ENCODE measurements at regions not wholly inside any gene's neighbourhood (a gene's known extent, or its start where the extent isn't known, plus 50 kb on each side); places are given as distances from the start of the nearest gene placed in this dataset.

DNA sequence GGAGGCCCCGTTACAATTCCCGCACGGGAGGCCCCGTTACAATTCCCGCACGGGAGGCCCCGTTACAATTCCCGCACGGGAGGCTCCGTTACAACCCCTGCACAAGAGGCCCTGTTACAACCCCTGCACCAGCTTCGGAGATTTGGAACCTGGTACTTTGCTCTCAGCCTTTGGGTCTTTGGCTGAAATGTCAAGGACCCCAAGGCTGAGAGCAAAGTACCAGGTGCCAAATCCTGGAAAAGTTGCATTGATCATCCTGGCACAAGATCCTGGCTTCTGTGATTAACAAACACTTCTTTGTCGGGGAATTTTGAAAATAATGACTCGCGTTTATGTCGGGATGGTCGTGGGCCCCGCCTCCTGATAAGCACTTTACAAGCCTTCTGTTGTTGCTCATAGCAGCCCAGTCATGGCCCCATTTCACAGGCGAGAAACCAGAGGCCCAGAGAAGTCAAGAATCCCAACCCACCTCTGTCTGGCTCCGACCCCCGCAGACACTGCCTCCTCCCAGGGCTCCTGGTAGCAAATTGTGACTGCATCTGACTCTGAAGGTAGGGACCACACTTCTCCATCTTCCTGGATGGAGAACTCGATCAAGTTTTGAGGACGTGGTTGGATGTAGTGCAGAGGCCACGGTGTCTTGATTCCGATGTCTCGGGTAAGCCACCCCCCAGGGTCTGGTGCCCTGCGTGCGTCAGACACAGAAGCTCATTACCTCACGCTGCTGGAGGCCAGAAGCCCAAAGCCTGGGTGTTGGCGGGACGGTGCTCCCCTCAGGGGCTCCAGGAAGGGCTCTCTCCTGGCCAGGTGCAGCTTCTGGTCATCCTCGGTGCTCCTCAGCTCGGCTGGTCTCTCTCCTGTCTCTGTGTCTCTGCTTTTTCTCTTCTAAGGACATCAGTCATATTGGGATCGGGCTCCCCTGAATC, 60.3 kb downstream of the ADRA2C start:
- H3K36me3 ChIP-seq (ENCODE audit: low read length) = no peaks in the 10 kb centered on the region
- H3K9me3 ChIP-seq (ENCODE audit: insufficient read depth, low read length) = no peaks in the 10 kb centered on the region
- H3K9me2 ChIP-seq (replicated peaks; ENCODE audit: insufficient read depth, low read length) = no peaks in the 10 kb centered on the region
- H4K20me1 ChIP-seq (ENCODE audit: low read depth, low read length) = no peaks in the 10 kb centered on the region
- no peak overlapping the region for H2AFZ ChIP-seq (ENCODE audit: low read depth, low read length, severe bottlenecking)
- H3K27me3 ChIP-seq (ENCODE audit: low read length) = no peaks in the 10 kb centered on the region
- H3K79me2 ChIP-seq (ENCODE audit: insufficient read depth, low read length) = no peaks in the 10 kb centered on the region
- no peak overlapping the region for H3K4me2 ChIP-seq (ENCODE audit: low read depth, low read length, poor library complexity, severe bottlenecking)
- H3K9ac ChIP-seq (ENCODE audit: low read length) = no peak overlapping the region
- TF ChIP-seq, protein P1, sequence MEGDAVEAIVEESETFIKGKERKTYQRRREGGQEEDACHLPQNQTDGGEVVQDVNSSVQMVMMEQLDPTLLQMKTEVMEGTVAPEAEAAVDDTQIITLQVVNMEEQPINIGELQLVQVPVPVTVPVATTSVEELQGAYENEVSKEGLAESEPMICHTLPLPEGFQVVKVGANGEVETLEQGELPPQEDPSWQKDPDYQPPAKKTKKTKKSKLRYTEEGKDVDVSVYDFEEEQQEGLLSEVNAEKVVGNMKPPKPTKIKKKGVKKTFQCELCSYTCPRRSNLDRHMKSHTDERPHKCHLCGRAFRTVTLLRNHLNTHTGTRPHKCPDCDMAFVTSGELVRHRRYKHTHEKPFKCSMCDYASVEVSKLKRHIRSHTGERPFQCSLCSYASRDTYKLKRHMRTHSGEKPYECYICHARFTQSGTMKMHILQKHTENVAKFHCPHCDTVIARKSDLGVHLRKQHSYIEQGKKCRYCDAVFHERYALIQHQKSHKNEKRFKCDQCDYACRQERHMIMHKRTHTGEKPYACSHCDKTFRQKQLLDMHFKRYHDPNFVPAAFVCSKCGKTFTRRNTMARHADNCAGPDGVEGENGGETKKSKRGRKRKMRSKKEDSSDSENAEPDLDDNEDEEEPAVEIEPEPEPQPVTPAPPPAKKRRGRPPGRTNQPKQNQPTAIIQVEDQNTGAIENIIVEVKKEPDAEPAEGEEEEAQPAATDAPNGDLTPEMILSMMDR (IDR thresholded peaks at IDR 0.05; ENCODE audit: insufficient read depth, low read length, poor library complexity, severe bottlenecking) = no peak
- no peak for TF ChIP-seq EZH2phosphoT487 (conservative IDR thresholded peaks at IDR 0.05; ENCODE audit: low read length)
- H3K27ac ChIP-seq (ENCODE audit: low read depth, low read length) = no peak overlapping the region
- H3K4me3 ChIP-seq (ENCODE audit: insufficient read depth, low read length, poor library complexity, severe bottlenecking) = no peak overlapping the region
- H3F3A ChIP-seq (ENCODE audit: insufficient read depth) = no peaks in the 10 kb centered on the region

DNA sequence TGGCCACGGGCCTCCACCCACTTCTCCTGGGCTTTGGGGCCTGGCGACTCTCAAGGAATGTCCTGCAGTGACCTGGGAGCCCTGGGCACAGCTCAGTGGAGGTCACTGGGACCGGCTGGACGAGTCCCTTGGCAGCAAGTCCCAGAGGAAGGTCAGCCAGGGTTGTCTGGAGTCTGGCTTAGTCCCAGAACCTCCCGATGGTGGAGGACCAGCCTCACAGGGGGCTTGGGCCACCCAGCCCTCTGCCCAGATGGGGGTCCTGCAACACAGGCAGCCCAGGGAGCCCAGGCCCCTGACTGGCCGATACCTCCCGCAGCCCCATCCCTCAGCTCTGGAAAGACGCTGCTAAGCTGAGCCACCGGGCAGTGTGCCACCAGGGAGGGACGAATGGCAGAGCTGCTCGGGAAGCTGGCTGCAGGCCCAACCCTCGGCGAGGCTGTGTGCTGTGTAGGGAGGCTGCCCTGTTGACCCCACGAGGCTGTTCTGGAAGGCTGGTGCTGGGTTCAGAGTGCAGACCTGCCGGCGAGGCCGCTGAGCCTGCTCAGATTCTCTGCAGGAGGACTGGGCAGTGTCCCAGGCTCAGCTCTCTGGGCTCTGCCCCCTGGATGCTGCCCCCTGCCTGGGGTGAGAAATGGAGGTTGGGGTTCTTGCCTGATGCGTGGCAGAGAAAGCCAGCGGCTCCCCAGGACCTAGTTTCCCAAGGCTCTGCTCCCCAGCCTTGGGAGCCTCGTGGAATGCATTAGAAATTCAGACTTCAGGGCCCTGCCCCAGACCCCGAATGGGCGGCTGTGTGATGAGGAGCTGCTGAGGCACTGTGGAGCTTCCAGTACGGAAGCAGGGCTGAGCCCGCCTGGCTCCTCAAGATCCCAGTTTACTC, 61.7 kb downstream of the ADRA2C start:
- Histone ChIP-seq H3K4me3 (ENCODE audit: insufficient read depth, low read length, poor library complexity, severe bottlenecking) (no peak overlapping the region), H3F3A (ENCODE audit: insufficient read depth) (no peaks in the 10 kb centered on the region), H3K9me2 (replicated peaks; ENCODE audit: insufficient read depth, low read length) (no peaks in the 10 kb centered on the region), H4K20me1 (ENCODE audit: low read depth, low read length) (no peaks in the 10 kb centered on the region), H2AFZ (ENCODE audit: low read depth, low read length, severe bottlenecking) (no peak overlapping the region), H3K79me2 (ENCODE audit: insufficient read depth, low read length) (no peaks in the 10 kb centered on the region), H3K4me2 (ENCODE audit: low read depth, low read length, poor library complexity, severe bottlenecking) (no peak overlapping the region), H3K9ac (ENCODE audit: low read length) (no peak overlapping the region), H3K27me3 (ENCODE audit: low read length) (no peaks in the 10 kb centered on the region), H3K36me3 (ENCODE audit: low read length) (no peaks in the 10 kb centered on the region), H3K9me3 (ENCODE audit: insufficient read depth, low read length) (no peaks in the 10 kb centered on the region), H3K27ac (ENCODE audit: low read depth, low read length) (no peak overlapping the region)
- TF ChIP-seq, protein P1 (IDR thresholded peaks at IDR 0.05; ENCODE audit: insufficient read depth, low read length, poor library complexity, severe bottlenecking) = no peak
- no peak for TF ChIP-seq EZH2phosphoT487 (conservative IDR thresholded peaks at IDR 0.05; ENCODE audit: low read length)

DNA sequence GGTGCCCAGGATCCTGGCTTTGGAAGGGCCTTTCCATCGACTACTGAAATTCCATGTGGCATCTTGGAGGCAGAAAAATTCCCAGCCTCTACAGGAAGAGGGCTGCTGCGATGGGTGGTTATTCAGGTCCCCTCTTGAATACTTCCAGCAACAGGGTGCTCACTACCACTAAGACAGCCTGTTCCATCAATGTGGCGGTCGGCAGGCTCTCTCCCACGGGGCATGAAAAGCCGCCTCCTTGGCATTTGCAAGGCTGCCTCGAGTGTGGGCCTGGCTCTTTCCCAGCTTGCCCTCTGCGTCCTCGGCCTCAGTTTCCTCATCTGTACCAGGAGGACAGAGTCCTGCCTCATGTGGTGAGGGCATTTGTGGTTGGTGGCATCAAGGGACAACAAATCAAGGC, 62.4 kb downstream of the ADRA2C start:
- no peak overlapping the region for H3K4me2 ChIP-seq (ENCODE audit: low read depth, low read length, poor library complexity, severe bottlenecking)
- TF ChIP-seq EZH2phosphoT487 (conservative IDR thresholded peaks at IDR 0.05; ENCODE audit: low read length) = no peak
- TF ChIP-seq, protein P1 (IDR thresholded peaks at IDR 0.05; ENCODE audit: insufficient read depth, low read length, poor library complexity, severe bottlenecking) = no peak
- H3K9me3 ChIP-seq (ENCODE audit: insufficient read depth, low read length) = no peaks in the 10 kb centered on the region
- H3K4me3 ChIP-seq (ENCODE audit: insufficient read depth, low read length, poor library complexity, severe bottlenecking) = no peak overlapping the region
- H2AFZ ChIP-seq (ENCODE audit: low read depth, low read length, severe bottlenecking) = no peak overlapping the region
- H3K9ac ChIP-seq (ENCODE audit: low read length) = no peak overlapping the region
- H3K27ac ChIP-seq (ENCODE audit: low read depth, low read length) = no peak overlapping the region
- no peaks in the 10 kb centered on the region for H4K20me1 ChIP-seq (ENCODE audit: low read depth, low read length)
- no peaks in the 10 kb centered on the region for H3K79me2 ChIP-seq (ENCODE audit: insufficient read depth, low read length)
- H3K27me3 ChIP-seq (ENCODE audit: low read length) = no peaks in the 10 kb centered on the region
- no peaks in the 10 kb centered on the region for H3K9me2 ChIP-seq (replicated peaks; ENCODE audit: insufficient read depth, low read length)
- H3K36me3 ChIP-seq (ENCODE audit: low read length) = no peaks in the 10 kb centered on the region
- no peaks in the 10 kb centered on the region for H3F3A ChIP-seq (ENCODE audit: insufficient read depth)
